Stimulated activated CD4-positive, alpha-beta T cell treated with anti-CD3 and anti-CD28 coated beads, Interleukin-4, amount 100 ng/mL, for 48 hours (primary cell): ENCODE measurements at regions not wholly inside any gene's neighbourhood (a gene's known extent, or its start where the extent isn't known, plus 50 kb on each side); places are given as distances from the start of the nearest gene placed in this dataset.

Experiments used
- DNase-seq, 2 donors: peaks; one replicate each; pipeline ENCODE4 v3.0.0-alpha.2; 2020; ENCODE audit warnings: low read depth in 2 of 2

DNA sequence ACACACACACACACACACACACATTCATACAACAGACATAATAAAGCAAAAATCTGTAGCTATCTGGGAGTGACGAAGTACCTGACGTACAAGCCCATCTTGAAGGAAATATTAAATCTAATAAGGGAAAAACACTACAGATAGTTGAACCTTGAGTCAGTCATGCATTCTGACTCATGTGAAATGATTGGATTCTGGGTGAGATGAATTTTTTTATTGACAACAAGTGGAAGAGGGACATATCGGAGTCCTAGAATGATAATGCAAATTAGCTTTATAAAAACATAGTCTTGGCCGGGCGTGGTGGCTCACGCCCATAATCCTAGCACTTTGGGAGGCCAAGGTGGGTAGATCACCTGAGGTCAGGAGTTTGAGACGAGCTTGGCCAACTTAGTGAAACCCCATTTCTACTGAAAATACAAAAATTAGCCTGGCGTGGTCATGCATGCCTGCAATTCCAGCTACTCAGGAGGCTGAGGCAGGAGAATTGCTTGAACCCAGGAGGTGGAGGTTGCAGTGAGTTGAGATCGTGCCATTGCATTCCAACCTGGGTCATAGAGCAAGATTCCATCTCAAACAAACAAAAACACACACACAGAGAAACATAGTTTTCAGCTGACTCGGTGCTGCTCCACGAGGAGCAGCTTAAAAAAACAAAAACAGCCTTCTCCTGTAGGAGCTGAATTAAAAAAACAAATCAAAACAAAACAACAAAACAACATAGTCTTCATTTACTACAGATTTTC is 154.4 kb upstream of the MKLN1 start:
- DNase-seq = no peak

DNA sequence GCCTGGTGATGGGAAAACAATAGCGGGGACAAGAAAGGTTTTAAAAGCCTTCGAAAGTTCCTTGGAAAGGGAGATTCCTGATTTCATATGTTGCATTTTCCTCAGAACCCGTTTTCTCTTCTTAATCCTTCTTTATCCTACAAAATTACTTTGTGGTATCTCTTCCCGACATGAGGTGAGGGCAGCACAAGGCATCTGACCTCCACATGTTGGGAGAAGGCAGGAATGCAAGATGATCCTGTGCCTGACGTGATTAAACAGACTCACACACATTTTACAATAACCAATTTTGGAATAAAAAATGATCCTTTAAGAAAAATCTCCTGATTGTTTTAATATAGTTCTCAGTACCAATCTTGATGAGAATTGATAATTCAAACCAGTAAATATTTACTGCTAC is 153.3 kb upstream of the MKLN1 start:
- DNase-seq = no peak

DNA sequence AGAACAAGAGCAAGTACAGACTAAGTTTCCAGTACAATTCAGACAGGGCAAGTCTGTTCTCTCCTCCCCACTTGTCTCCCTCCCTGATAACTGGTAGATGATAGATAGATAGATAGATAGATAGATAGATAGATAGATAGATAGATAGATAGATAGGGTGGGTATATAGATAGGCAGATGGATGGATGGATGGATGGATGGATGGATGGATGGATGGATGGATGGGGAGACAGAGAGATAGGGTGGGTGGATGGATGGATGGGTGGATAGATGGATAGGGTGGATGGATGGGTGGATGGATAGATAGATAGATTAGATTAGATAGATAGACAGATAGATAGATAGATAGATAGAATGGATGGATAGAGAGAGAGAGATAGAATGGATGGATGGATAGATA is 152.8 kb upstream of the MKLN1 start:
- DNase-seq = no peak

DNA sequence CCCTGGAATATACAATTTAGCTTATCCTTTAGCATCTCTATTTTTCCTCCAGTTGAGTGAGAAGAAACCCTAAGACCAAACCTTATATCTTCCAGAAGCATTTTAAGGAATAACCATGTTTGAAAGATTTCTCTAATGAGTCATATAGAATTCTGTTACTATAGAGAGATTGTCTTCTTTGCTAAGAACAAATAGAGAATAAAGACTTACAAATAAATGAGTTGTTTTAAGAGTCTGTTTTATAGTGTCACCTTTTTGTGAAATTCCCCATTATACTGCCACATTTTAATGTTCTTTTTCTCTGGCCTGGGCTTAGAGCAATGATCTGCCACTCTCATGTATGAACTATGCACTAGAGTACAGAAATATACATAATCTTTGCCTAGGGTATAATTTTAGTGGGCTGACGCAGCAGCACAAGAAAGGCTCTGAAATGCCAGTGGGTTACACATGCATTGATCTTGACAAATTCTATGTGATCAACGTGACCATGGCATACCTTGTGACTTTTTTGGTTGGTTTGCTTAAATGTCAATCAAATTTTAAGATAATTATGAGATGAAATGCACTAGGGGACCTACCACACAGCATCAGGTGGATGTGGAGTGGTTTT is 145.1 kb upstream of the MKLN1 start:
- no peak for DNase-seq

DNA sequence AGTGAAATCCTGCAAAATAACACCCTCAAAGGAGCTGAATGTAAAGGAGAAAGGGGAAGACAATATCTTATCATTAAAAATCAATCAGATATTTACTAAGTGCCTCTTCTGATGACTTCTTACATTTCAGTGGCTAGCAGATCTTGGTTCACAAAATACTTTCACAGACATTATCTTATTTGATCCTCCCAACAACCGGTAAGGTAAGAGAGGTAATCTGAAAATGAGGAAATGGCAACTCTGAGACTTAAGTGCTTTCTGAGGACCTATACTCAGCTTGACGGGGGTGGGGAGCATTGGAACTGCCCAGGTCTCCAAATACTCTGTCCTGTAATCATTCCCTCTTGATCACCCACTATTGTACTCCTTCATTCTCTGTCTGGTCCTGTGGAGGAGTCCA is 144.6 kb upstream of the MKLN1 start:
- no peak for DNase-seq

DNA sequence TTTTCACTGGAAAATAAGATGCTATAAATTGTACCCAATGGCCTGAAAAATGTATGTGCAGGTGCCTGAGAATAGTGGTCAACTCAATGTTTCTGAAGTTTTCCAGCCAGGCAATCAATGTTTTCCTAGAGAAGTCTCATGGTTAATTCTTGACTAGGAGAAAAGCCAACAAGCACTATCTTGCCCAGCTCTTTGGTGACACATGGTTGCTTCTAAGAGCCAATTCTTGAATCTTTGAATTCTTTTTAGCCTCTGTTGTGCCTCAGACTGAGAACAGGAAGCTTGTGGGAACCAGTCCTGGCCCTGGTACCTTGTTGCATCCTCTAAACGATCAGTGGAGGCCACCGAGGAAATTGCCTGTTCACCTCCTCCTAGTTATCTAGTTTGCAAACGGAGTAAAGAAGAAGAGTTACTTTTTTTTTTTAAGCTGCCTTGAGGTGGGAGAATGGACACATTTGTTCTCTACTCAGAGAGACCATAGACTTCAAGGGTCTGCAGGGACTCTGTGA is 144.0 kb upstream of the MKLN1 start:
- DNase-seq = no peak

DNA sequence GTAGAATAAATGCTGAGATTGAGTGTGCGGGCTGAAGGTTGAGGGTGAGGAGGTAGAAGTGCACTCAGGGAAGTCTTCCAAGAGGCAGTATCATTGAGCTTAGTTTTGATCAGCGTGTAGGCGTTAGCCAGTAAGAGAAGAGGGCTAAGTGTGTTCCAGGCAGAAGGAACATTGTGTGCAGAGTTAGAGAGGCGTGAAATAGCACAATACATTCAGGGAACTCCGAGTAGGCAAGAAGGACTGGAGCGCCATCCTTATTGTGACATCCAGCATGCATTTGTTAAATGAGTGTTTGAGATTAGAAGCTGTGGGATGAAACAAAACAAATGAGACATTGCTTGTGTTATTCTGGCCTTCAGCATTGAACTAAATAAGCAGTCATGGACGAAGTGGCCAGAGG is 140.9 kb upstream of the MKLN1 start:
- DNase-seq = no peak

DNA sequence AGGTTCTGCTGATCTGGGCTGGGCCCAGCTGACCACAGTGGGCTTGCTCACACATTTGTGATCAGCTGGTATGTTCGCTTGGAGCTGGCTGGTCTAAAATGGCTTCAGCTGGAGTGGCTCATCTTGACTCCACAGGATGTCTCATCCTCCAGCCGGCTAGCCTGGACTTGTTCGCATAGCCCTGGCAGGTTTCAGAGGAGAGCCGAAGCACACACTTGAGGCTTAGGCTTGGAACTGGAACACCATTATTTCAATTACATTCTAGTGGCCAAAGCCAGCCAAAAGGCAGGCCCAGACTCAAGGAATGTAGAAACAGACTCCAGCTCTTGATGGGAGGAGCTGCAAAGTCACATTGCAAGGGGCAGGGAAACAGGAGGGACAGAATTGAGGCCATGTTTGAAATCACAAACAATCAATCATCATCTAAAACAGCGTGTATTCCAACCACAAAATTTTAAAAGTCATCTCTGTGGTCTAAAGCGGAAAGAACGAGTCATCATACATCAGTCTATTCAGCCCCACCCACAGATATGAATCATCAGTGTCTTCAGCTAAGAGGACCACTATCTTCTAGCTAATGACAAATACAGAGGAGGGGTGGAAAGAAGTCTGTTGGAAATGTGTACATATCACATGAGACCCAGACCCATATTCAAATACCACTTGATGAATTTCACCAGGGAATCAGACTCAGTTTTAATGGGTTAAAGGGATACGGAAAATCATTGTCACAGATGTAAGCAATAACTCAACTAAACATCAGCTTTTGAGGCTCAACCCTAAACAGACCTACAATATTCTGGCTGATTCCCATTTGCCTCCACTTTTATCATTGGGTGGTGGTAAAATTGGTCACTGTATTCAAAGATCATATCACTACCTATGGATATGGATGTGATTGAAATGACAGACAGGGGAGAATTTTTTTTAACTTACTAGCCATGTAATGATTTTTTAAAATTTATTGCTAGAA is 139.0 kb upstream of the MKLN1 start:
- peak; percentile 22 to 43 for DNase-seq

DNA sequence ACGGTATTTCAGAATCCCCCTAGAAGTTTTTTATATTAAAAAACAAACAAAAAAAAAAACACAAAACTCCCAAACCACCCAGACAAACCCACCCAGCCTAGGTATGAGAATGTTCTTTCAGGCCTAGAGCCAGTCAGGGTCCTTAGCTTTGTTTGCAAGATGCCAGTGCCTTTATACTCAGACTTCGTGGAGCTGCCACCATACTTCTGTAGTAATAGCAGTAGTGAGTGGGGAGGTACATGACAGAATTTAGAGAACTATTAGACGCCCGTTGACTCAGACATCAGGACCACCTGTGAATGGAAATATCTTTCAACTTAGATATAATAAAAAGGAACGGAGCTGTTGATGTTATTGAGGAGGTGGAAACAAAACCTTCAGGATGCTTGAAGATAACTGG is 138.2 kb upstream of the MKLN1 start:
- no peak for DNase-seq

DNA sequence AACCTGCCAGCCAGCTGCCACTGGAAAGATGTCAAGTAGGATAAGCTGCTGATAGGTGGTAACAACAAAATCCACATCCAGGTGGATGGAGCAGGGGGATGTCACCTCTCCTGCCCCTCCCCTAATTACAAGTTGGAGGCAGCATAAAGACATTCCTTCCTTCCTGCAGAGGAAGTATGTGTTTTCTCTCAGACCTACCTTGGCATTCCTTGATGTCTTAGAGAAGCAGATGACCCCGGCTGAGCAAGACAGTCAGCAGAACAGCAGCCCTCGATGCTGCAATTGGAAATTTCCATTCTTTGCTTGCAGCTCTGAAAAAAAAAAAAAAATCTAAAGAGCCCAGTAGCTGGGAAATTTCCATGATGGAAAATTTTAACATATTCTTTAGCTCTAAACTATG is 137.5 kb upstream of the MKLN1 start:
- DNase-seq = no peak

DNA sequence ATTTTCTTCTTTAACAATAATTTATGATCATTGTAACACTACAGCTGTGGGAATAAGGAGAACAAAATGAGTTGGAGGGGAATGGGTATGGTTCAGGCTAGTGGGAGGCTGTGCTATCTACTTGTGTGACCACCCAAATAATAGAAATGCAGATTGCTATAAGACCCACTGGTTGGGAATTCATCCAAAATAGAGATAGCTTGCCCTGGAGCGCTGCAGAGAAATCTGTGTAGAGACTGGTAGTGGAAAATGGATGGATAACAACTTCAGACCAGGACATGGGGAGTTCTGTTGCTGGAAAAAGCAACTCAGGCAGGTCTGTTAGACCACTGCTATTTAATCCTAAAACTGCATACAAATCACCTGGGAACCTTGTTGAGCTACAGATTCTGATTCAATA is 137.1 kb upstream of the MKLN1 start:
- DNase-seq = no peak

DNA sequence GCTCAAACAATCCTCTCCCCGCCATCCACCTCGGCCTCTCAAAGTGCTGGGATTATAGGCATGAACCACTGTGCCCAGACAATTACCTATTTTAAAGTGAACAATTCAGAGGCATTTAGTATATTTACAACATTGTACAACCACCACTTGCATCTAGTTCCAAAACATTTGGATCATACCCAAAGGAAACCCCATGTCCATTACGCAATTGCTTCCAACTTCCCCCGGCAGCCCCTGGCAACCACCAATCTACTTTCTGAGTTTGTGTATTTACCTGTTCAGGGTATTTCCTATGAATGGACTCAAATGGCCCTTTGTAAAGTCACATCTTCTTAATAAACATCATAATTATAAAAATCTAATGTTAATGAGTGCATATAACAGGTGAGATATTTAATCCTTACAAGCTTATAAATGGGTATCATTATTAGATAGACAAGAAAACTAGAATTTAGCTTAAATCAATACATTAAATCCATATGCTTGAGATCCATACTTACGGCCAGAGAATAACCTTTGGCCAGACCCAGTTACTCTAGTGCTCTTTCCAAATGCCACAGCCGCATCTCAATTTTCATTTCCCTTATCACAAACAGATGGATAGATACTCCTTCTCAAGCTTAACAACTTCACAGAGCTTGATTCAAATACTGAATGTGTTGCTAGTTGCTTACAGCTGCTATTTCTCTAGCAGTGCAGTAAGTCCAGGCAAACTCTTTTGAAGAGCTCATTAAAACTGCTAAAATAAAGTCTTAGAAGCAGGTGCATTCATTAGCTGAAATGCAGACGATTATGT is 133.4 kb upstream of the MKLN1 start:
- no peak for DNase-seq

DNA sequence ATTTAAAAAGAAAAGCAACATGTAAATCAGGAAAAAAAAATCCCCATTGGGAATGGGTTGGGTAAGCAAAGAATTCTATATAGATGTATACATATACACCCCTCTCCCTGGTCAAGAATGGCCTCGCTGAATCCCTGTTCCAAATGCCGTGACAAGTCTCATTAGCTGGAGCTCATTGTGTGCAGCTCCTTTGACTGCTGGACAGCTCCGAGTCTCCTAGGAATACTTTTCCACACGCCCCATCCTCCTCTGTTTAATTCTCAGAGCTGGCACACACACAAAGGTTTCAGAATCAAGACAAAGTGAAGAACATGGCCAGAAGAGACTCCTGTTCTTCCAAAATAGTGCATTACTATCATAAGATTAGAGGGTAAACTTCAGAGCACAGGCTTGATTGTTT is 130.9 kb upstream of the MKLN1 start:
- DNase-seq = no peak

DNA sequence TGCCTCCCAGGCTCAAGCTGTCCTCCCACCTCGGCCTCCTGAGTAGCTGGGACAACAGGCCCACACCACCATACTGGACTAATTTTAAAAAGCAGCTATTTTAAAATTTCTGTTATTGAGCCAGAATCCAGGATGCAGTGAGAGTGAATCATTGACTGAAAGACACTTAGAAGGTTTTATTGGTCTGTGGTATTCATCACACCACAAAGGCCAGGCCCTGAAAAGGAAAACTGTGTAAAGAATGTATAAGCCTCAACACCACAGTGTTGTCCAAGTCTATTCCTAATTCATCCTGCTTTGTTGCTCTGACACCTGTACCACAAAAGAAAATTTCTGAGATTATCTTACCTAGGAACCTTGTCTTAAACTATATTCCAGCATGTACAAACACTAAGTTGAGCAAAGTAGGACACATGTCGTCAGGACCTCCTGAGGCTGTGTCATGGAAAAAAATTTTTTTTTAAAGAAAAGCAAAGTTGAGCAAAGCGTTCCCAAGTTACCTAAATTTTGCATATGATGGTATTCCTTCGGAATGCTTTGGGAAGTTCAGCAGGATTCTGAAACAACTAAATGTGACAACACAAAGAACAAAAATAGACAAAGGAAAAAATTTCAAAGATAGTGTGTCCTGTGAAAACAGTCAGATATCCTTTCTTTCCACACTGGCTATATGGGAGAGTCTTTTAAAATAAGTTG is 129.6 kb upstream of the MKLN1 start:
- no peak for DNase-seq

DNA sequence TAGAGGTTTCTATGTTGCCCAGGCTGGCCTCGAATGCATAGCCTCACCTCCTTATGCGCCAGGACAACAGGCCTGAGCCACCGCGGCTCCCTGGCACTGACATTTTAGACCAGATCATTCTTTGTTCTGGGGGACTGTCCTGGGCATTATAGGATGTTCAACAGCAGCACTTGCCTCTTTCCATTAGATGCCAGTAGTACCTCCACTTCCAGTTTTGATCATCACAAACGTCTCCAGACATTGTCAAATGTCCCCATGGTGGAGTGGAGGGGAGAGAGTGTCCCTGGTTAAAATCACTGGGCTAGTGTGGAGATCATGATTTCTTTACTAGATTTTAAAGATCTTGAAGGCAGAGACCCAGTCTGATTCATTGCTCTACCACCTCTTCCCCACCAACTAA is 125.2 kb upstream of the MKLN1 start:
- no peak for DNase-seq

DNA sequence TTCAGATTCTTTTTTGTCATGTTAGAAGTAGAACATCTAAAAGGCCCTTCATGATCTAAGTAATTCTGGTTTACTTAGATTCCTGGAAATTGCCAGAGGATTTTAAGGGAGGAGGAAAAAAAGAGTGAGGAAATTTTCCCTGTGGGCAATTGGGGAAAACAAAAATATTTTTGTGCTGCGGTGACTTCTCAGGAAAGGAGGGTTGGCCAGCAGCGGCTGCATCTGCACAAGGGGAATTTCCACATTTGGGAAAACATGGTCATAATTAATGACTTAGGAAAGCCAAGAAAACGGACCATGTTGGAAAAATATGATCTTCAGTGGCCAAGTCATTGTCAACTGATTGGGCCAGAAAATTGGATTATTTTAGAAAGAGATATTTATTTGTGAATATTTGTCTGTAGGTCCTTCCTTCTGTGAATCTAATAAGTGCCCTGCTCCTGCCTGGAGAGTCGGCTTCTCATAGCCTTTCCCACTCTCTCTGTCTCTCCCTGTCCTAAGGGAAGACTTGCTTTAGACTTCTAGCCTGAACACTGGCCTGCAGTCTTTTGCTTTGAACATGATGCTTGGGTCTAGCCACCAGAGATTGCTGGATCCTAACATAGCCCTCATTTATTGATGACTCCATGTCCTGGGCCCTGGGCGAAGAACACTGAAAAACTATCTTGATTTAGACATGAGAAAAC is 124.2 kb upstream of the MKLN1 start:
- DNase-seq = no peak

DNA sequence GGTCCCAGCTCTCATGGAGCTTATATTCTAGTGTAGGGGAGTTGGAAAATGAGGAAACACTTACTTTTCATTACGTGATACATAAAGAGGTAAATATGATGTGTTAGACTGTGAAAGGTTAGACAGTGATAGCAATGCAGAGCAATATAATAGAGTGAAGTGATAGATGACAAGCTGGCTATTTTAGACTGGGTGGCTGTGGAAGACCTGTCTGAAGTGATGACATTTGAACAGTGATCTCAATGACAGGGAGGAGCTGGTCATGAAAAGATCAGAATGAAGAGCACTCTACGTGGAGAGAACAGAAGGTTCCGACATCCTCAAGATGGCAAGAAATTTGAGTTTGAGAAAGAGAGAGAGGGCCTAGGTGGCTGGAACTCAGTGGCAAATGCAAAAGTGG is 118.9 kb upstream of the MKLN1 start:
- DNase-seq = no peak

DNA sequence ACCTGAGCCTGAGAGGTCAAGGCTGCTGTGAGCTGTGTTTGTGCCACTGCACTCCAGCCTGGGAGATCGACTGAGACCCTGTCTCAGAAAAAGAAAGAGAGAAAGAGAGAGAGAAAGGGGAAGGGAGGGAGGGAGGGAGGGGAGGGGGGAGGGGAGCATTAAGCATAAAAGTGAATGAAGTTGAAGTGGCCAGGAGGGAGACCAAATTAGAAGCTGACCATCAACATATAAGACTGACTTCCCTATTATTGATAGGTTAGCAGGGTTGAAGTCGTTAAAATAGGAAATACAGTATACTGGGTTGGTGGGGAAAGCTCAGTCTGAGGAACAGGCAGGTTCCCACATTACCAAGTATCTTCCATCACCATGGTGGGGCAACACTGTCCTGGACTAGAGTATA is 117.1 kb upstream of the MKLN1 start:
- no peak for DNase-seq

DNA sequence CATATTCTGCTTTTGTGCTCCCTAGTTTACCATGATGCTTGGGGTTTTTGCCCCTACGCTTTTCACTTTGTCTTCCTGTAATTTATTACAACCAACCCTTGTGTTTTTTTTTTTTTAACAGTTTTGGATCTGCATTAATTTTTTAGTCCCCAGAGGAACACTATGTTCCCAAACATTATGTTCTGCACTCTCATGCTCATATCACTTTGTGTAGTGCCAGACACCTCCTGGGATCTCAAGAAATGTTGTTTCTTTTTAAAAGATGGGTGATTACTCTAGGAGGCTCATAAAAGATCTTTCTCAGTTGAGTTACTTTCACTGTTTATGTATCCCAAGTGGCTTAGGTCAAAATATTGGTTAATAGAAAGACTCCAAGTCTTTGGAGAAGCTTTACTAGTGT is 116.2 kb upstream of the MKLN1 start:
- no peak for DNase-seq

DNA sequence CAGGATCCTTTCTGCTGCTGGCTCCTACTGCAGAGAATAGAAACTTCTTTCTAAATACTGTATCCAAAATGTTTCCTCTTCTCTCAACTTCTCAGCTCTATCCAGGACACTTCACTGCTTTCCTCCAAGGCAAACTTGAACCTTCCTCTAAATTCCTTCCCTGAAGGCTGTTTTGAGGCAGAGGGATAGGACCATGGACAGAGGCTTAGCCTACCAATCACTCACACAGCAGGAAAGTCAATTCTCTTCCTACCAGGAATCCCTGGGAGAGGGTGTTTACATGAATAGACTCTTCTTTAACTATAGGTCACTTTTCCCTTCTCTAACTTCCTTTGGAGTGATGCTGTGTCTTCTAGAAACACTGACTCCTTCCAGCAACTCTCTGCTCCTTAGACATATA is 115.6 kb upstream of the MKLN1 start:
- no peak for DNase-seq
